ENCODE measurements at regions not wholly inside any gene's neighbourhood (a gene's known extent, or its start where the extent isn't known, plus 50 kb on each side); places are given as distances from the start of the nearest gene placed in this dataset.

- no peak for TF ChIP-seq CHD2 (IDR thresholded peaks at IDR 0.05; ENCODE audit: low read length)
- TF ChIP-seq CBX8 (IDR thresholded peaks at IDR 0.05; ENCODE audit: borderline replicate concordance, low read depth, low read length), result no peak
- TF ChIP-seq JUN (IDR thresholded peaks at IDR 0.05; ENCODE audit: low read depth, low read length), result no peak
- no peak for TF ChIP-seq SRF (IDR thresholded peaks at IDR 0.05; ENCODE audit: low read depth, low read length)
- no peak for TF ChIP-seq BCL11A (IDR thresholded peaks at IDR 0.05; ENCODE audit: low read depth in 2 of 2, low read length in 2 of 2)
Observed at GRCh38 chr10:36592964-36593363, 532.4 kb upstream of the ANKRD30A start (continued).
